GM23338 (cell line): ENCODE measurements at regions not wholly inside any gene's neighbourhood (a gene's known extent, or its start where the extent isn't known, plus 50 kb on each side); places are given as distances from the start of the nearest gene placed in this dataset.

ENCODE experiments used
- ATAC-seq: fragments of 200-7000 bp; cut with Tn5 transposase; 3 replicates; pipeline ENCODE4 v1.9.1; 2020
- DNase-seq: peaks from one replicate; pipeline ENCODE4 v3.0.0-alpha.2; 2015; ENCODE audit warnings: low spot score
- H2AFZ ChIP-seq: fragments of 200-600 bp; sonication (generic); 2 replicates; pipeline ENCODE4 v1.8.0; 2016; ENCODE audit warnings: antibody characterized with exemption, mild to moderate bottlenecking, moderate library complexity
- H3F3A ChIP-seq: fragments of 200-600 bp; sonication (generic); replicated peaks from 2 replicates; pipeline ENCODE4 v1.8.0; 2017; ENCODE audit warnings: antibody characterized with exemption, mixed run types, low read depth
- H3K27ac ChIP-seq: fragments of 200-600 bp; sonication (generic); 2 replicates; pipeline ENCODE4 v1.6.1; 2016; ENCODE audit warnings: low read depth
- H3K27me3 ChIP-seq: fragments of 200-600 bp; sonication (generic); 2 replicates; pipeline ENCODE4 v1.8.0; 2016; ENCODE audit warnings: mild to moderate bottlenecking, mixed run types, moderate library complexity; ENCODE audit not compliant: insufficient read depth
- H3K36me3 ChIP-seq: fragments of 200-600 bp; sonication (generic); 2 replicates; pipeline ENCODE4 v1.8.0; 2016; ENCODE audit warnings: mild to moderate bottlenecking; ENCODE audit not compliant: insufficient read depth
- H3K4me1 ChIP-seq: fragments of 200-600 bp; sonication (generic); 2 replicates; pipeline ENCODE4 v1.8.0; 2016; ENCODE audit warnings: mild to moderate bottlenecking, moderate library complexity; ENCODE audit not compliant: insufficient read depth
- H3K4me2 ChIP-seq: fragments of 200-600 bp; sonication (generic); 2 replicates; pipeline ENCODE4 v1.7.1; 2017; ENCODE audit warnings: mixed run types
- H3K4me3 ChIP-seq: fragments of 200-600 bp; sonication (generic); 2 replicates; pipeline ENCODE4 v1.6.1; 2016; ENCODE audit warnings: mixed run types
- H3K79me2 ChIP-seq: fragments of 200-600 bp; sonication (generic); replicated peaks from 2 replicates; pipeline ENCODE4 v1.8.0; 2017; ENCODE audit warnings: mild to moderate bottlenecking; ENCODE audit not compliant: insufficient read depth
- H3K9me2 ChIP-seq: fragments of 200-600 bp; sonication (generic); 2 replicates; pipeline ENCODE4 v1.8.0; 2017; ENCODE audit not compliant: insufficient read depth
- H4K20me1 ChIP-seq: fragments of 200-600 bp; sonication (generic); replicated peaks from 2 replicates; pipeline ENCODE4 v1.8.0; 2017; ENCODE audit warnings: mild to moderate bottlenecking; ENCODE audit not compliant: insufficient read depth
- H3K27ac Mint-ChIP-seq: 2 replicates; pipeline ENCODE4 v1.8.0; 2020; ENCODE audit warnings: inconsistent platforms, mild to moderate bottlenecking, moderate library complexity, mixed read lengths
- H3K27me3 Mint-ChIP-seq: 3 replicates; pipeline ENCODE4 v1.8.0; 2022; ENCODE audit warnings: low read depth, mild to moderate bottlenecking, moderate library complexity, mixed read lengths, inconsistent platforms; ENCODE audit not compliant: insufficient read depth, poor library complexity
- H3K36me3 Mint-ChIP-seq: 3 replicates; pipeline ENCODE4 v1.8.0; 2021; ENCODE audit warnings: low read depth, mild to moderate bottlenecking, inconsistent platforms, moderate library complexity, mixed read lengths
- H3K4me1 Mint-ChIP-seq: 3 replicates; pipeline ENCODE4 v1.8.0; 2020; ENCODE audit warnings: mild to moderate bottlenecking, inconsistent platforms, mixed read lengths
- H3K4me3 Mint-ChIP-seq: 3 replicates; pipeline ENCODE4 v1.8.0; 2021; ENCODE audit warnings: moderate library complexity, mild to moderate bottlenecking, inconsistent platforms, mixed read lengths
- H3K9me3 Mint-ChIP-seq: 3 replicates; pipeline ENCODE4 v1.8.0; 2020; ENCODE audit warnings: moderate library complexity, mild to moderate bottlenecking, inconsistent platforms, mixed read lengths
- CREB1 ChIP-seq: fragments of 250-450 bp; sonication (Bioruptor Pico); IDR thresholded peaks from 2 replicates; pipeline ENCODE4 v1.5.0; 2020; ENCODE audit warnings: low read depth, mild to moderate bottlenecking, moderate library complexity
- EZH2 ChIP-seq: fragments of 200-600 bp; sonication (generic); IDR thresholded peaks from one replicate; pipeline ENCODE4 v1.8.0; 2017; ENCODE audit warnings: antibody characterized with exemption, mild to moderate bottlenecking, low read depth; ENCODE audit not compliant: unreplicated experiment
- EZH2phosphoT487 ChIP-seq: fragments of 200-600 bp; sonication (generic); IDR thresholded peaks from one replicate; pipeline ENCODE4 v1.8.1; 2018; ENCODE audit warnings: antibody characterized with exemption; ENCODE audit not compliant: unreplicated experiment
- JUNB ChIP-seq: IDR thresholded peaks from one replicate; pipeline ENCODE4 v1.6.1; 2016; ENCODE audit warnings: antibody characterized with exemption; ENCODE audit not compliant: unreplicated experiment
- NANOG ChIP-seq: IDR thresholded peaks from 2 replicates; pipeline ENCODE4 v1.6.1; 2016; ENCODE audit warnings: antibody characterized with exemption, borderline replicate concordance
- POLR2AphosphoS5 ChIP-seq: IDR thresholded peaks from 2 replicates; pipeline ENCODE4 v1.6.1; 2016; ENCODE audit warnings: antibody characterized with exemption, low read depth
- STAT1 ChIP-seq: IDR thresholded peaks from one replicate; pipeline ENCODE4 v1.6.1; 2016; ENCODE audit warnings: antibody characterized with exemption; ENCODE audit not compliant: unreplicated experiment
- ZNF114 ChIP-seq: fragments of 250-450 bp; sonication (Bioruptor Pico); IDR thresholded peaks from 2 replicates; pipeline ENCODE4 v1.5.0; 2020; ENCODE audit warnings: mild to moderate bottlenecking, moderate library complexity
- ZNF331 ChIP-seq: fragments of 250-450 bp; sonication (Bioruptor Pico); IDR thresholded peaks from 2 replicates; pipeline ENCODE4 v1.5.0; 2020; ENCODE audit warnings: low read depth, mild to moderate bottlenecking, moderate library complexity
- TF ChIP-seq, protein P1 (sequence below): IDR thresholded peaks from one replicate; pipeline ENCODE4 v1.6.1; 2018; ENCODE audit warnings: antibody characterized with exemption; ENCODE audit not compliant: unreplicated experiment
- TF ChIP-seq, protein P2 (sequence below), 2 experiments: fragments of 200-600 bp in 1 of 2; sonication (generic) in 1 of 2; conservative IDR thresholded peaks; 2 replicates each; pipeline versions ENCODE4 v1.5.1 to v1.6.1; 2016 to 2017; ENCODE audit warnings: antibody characterized with exemption in 2 of 2, low read depth in 2 of 2, mild to moderate bottlenecking in 2 of 2, moderate library complexity in 1 of 2
- TF ChIP-seq, protein P3 (sequence below): IDR thresholded peaks from 2 replicates; pipeline ENCODE4 v1.6.1; 2016; ENCODE audit warnings: antibody characterized with exemption

DNA sequence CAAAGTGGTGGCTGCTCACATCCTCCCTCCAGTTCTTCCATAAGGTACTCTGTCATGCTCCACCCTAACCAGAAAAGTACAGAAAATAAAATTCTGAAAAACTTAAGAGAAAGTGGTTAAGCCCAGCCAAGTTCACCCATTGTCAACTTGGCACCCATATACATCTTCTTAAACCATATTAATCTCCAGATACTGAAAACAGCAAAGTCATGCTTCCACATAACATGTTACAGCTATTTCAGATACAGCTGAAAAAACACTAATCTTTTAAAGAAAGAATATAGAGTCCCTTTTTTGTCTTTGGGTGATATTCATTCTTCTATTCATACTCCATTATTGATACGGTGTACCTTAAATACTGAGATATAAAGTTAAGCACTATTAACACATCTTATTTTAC lies 577.8 kb downstream of the KCNT2 start:
- H3K9me3 Mint-ChIP-seq = no peaks in the 10 kb centered on the region
- H3K36me3 Mint-ChIP-seq = no peaks in the 10 kb centered on the region
- Histone ChIP-seq H3K27me3 (no peaks in the 10 kb centered on the region), H3K4me2 (no peak overlapping the region), H3K9me2 (no peaks in the 10 kb centered on the region; the same call in 1 of the 2 replicates), H4K20me1 (no peaks in the 10 kb centered on the region), H3K36me3 (no peaks in the 10 kb centered on the region), H3K4me1 (no peaks in the 10 kb centered on the region), H2AFZ (peak overlapping the region; percentile 74; the same call in 1 of the 2 replicates), H3K4me3 (no peak overlapping the region), H3K79me2 (no peaks in the 10 kb centered on the region), H3F3A (no peaks in the 10 kb centered on the region), H3K27ac (no peak overlapping the region)
- TF ChIP-seq, protein P1, sequence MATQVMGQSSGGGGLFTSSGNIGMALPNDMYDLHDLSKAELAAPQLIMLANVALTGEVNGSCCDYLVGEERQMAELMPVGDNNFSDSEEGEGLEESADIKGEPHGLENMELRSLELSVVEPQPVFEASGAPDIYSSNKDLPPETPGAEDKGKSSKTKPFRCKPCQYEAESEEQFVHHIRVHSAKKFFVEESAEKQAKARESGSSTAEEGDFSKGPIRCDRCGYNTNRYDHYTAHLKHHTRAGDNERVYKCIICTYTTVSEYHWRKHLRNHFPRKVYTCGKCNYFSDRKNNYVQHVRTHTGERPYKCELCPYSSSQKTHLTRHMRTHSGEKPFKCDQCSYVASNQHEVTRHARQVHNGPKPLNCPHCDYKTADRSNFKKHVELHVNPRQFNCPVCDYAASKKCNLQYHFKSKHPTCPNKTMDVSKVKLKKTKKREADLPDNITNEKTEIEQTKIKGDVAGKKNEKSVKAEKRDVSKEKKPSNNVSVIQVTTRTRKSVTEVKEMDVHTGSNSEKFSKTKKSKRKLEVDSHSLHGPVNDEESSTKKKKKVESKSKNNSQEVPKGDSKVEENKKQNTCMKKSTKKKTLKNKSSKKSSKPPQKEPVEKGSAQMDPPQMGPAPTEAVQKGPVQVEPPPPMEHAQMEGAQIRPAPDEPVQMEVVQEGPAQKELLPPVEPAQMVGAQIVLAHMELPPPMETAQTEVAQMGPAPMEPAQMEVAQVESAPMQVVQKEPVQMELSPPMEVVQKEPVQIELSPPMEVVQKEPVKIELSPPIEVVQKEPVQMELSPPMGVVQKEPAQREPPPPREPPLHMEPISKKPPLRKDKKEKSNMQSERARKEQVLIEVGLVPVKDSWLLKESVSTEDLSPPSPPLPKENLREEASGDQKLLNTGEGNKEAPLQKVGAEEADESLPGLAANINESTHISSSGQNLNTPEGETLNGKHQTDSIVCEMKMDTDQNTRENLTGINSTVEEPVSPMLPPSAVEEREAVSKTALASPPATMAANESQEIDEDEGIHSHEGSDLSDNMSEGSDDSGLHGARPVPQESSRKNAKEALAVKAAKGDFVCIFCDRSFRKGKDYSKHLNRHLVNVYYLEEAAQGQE = no peak
- TF ChIP-seq ZNF114 (CRISPR knock-in tag) (no peak), NANOG (no peak), POLR2AphosphoS5 (no peak), STAT1 (no peak), EZH2phosphoT487 (no peak), CREB1 (no peak), JUNB (no peak), EZH2 (no peak), ZNF331 (CRISPR knock-in tag) (no peak)
- TF ChIP-seq, protein P2, sequence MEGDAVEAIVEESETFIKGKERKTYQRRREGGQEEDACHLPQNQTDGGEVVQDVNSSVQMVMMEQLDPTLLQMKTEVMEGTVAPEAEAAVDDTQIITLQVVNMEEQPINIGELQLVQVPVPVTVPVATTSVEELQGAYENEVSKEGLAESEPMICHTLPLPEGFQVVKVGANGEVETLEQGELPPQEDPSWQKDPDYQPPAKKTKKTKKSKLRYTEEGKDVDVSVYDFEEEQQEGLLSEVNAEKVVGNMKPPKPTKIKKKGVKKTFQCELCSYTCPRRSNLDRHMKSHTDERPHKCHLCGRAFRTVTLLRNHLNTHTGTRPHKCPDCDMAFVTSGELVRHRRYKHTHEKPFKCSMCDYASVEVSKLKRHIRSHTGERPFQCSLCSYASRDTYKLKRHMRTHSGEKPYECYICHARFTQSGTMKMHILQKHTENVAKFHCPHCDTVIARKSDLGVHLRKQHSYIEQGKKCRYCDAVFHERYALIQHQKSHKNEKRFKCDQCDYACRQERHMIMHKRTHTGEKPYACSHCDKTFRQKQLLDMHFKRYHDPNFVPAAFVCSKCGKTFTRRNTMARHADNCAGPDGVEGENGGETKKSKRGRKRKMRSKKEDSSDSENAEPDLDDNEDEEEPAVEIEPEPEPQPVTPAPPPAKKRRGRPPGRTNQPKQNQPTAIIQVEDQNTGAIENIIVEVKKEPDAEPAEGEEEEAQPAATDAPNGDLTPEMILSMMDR (conservative IDR thresholded peaks at IDR 0.05; ENCODE audit: low read depth in 2 of 2) = no peak
- TF ChIP-seq, protein P3, sequence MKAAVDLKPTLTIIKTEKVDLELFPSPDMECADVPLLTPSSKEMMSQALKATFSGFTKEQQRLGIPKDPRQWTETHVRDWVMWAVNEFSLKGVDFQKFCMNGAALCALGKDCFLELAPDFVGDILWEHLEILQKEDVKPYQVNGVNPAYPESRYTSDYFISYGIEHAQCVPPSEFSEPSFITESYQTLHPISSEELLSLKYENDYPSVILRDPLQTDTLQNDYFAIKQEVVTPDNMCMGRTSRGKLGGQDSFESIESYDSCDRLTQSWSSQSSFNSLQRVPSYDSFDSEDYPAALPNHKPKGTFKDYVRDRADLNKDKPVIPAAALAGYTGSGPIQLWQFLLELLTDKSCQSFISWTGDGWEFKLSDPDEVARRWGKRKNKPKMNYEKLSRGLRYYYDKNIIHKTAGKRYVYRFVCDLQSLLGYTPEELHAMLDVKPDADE = no peak
- H3K27ac Mint-ChIP-seq = 0 out of 2 replicates have a peak overlapping the region, but pooled peaks have one; percentile 43
- peaks cover 16% of the 10 kb centered on the region for H3K4me1 Mint-ChIP-seq
- no peak for ATAC-seq
- H3K4me3 Mint-ChIP-seq = no peak overlapping the region
- H3K27me3 Mint-ChIP-seq = no peaks in the 10 kb centered on the region
- DNase-seq = no peak
